GM06990 (cell line): ENCODE measurements at regions not wholly inside any gene's neighbourhood (a gene's known extent, or its start where the extent isn't known, plus 50 kb on each side); places are given as distances from the start of the nearest gene placed in this dataset.

Experiments used
- DNase-seq: peaks from one replicate; pipeline ENCODE4 v3.0.0-alpha.2; 2011; ENCODE audit not compliant: insufficient read length; ENCODE audit errors: extremely low read depth
- H3K27me3 ChIP-seq: replicated peaks from 2 replicates; pipeline ENCODE4 v1.6.0; 2011; ENCODE audit warnings: low read length; ENCODE audit not compliant: control insufficient read depth, insufficient read depth
- H3K36me3 ChIP-seq: 2 replicates; pipeline ENCODE4 v1.5.1; 2011; ENCODE audit warnings: low read length; ENCODE audit not compliant: control insufficient read depth, insufficient read depth
- H3K4me3 ChIP-seq: replicated peaks from 2 replicates; pipeline ENCODE4 v1.5.1; 2011; ENCODE audit warnings: low read depth, mild to moderate bottlenecking, control low read depth, low read length
- TF ChIP-seq, protein P1 (sequence below): IDR thresholded peaks from 2 replicates; pipeline ENCODE4 v1.5.1; 2011; ENCODE audit warnings: low read length, control low read depth, mild to moderate bottlenecking, inconsistent platforms; ENCODE audit not compliant: insufficient read depth, poor library complexity, severe bottlenecking

- TF ChIP-seq, protein P1, sequence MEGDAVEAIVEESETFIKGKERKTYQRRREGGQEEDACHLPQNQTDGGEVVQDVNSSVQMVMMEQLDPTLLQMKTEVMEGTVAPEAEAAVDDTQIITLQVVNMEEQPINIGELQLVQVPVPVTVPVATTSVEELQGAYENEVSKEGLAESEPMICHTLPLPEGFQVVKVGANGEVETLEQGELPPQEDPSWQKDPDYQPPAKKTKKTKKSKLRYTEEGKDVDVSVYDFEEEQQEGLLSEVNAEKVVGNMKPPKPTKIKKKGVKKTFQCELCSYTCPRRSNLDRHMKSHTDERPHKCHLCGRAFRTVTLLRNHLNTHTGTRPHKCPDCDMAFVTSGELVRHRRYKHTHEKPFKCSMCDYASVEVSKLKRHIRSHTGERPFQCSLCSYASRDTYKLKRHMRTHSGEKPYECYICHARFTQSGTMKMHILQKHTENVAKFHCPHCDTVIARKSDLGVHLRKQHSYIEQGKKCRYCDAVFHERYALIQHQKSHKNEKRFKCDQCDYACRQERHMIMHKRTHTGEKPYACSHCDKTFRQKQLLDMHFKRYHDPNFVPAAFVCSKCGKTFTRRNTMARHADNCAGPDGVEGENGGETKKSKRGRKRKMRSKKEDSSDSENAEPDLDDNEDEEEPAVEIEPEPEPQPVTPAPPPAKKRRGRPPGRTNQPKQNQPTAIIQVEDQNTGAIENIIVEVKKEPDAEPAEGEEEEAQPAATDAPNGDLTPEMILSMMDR, result no peak
- H3K4me3 ChIP-seq, result no peak overlapping the region
- no peaks in the 10 kb centered on the region for H3K36me3 ChIP-seq
- H3K27me3 ChIP-seq, result no peaks in the 10 kb centered on the region
- no peak for DNase-seq
Observed at GRCh38 chr14:30440961-30441360, 118.0 kb upstream of the G2E3 start.

DNA sequence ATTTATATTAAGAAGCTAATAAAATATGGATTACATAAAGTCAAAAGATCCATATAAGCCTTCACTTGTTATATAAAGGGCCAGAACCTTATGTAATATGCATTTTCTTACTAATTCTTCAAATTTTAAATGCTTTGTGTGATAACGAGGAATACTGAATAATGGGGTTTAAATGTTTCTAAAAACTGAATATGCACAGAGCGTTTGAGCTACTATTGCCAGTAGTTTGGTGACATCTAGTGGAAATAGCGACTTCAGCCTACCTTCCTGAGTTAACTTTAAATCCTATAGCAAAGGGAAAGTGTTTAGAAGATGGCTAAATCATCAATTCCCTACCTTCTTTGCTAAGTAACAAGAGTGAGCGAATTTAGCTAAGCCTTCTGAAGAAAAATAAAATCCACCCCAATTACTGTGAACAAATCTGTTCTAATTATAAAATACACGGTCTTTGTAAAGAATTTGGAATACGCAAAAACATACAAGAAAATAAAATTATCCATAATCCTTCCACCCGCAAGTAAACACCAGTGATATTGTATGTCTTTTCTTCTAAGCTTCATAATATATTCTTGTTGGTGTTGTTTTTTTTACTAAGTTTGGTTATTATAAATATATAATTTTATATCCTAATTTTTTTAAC, 115.5 kb upstream of the G2E3 start:
- TF ChIP-seq, protein P1, result peak; percentile 38
- Histone ChIP-seq H3K4me3 (no peak overlapping the region), H3K27me3 (no peaks in the 10 kb centered on the region), H3K36me3 (no peaks in the 10 kb centered on the region)
- no peak for DNase-seq

DNA sequence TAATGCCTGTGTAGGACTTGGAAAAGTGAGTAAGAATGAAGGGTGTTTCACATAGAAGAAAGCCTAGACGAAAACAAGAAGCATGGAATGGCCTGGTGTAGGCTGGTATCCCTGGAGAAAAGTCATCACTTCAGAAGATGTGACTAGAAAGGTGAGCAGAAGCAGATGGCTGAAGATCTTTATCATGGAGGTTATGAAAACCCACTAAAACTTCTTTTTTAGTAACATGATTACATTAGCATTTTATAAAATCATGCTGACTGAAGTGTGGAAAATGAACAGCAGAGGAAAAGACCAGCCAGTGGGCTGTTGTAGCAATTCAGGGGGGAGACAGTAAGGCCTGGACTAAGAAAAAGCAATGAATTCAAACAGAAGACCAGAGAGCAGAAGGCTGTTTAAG, 114.5 kb upstream of the G2E3 start:
- no peaks in the 10 kb centered on the region for H3K27me3 ChIP-seq
- no peak for DNase-seq
- H3K4me3 ChIP-seq, result no peak overlapping the region
- TF ChIP-seq, protein P1, result no peak
- no peaks in the 10 kb centered on the region for H3K36me3 ChIP-seq

DNA sequence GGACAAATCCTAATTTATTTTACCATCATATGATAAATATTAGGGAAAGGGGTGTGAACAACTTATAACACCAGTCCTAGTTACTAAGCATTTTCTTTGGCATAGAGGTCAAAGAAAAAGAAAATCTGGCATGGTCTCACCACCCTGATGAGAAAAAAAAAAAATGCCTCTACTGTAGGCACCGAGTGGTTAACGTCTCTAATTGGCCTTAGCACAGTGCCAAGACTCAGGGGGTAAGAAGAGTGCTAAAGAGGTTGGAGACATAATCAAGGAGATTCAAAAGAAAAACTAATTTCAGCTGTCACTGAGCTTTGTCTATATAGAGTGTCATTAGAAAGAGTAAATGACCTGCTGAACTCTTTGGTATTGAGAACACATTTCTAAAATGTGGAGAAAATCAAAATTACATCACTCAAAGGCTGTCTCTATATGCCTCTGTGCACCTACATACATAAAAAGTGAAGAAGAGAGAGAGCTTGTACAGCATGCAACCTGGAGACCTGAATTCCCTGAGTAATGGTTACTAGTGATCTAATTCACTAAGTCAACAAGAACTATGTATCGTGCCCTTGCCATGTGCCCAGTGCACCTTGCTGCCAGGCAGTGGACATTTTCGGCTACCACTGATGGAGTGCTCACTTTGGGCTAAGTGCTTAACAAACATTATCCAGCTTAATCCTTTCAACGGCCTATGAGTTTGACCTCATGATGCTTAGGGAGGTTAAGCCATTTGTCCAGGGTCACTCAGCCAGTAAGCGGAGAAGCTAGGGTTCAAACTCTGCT, 113.8 kb upstream of the G2E3 start:
- Histone ChIP-seq H3K27me3 (no peaks in the 10 kb centered on the region), H3K36me3 (no peaks in the 10 kb centered on the region), H3K4me3 (no peak overlapping the region)
- TF ChIP-seq, protein P1, result no peak
- no peak for DNase-seq

DNA sequence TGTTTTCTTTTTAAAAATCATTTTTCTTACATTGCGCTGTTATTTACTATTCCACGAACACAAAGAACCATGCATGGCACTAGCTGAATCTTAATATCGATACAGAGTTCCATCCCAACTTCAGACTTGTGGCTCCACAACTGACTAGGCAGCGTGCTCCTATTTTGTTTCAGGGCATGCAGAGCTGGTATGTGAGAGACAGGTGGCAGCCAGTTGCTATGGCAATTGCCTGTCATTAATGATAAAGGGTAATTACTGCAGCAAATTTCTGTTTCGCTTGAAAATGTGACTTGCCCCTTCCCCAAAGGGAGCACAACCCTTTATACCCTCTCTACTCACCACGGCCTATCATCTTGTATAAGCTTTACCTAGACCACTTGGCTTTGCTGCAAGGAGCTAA, 113.1 kb upstream of the G2E3 start:
- Histone ChIP-seq H3K27me3 (no peaks in the 10 kb centered on the region), H3K36me3 (no peaks in the 10 kb centered on the region), H3K4me3 (no peak overlapping the region)
- TF ChIP-seq, protein P1, result no peak
- no peak for DNase-seq
